ENCODE measurements at regions not wholly inside any gene's neighbourhood (a gene's known extent, or its start where the extent isn't known, plus 50 kb on each side); places are given as distances from the start of the nearest gene placed in this dataset.

DNA sequence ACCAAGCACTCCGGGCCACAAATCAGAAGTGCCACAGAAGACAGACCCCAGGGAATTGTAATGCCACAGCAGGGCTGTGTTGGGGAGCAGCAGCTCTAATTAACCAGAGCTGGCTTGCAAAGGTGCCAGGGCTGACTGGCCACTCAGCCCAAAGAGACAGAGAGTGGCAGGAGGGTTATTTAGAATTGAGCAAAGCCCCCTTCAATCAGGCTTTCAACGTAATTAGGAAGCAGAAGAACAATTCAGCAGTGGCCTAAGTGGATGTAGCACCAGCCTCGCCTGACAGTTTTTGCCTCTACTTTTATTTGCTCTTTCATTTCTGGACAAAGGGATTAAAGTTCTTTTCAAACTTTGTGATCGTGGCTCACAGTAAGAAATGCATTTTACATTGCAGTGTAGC, 278.3 kb upstream of the IRX3 start:
- FAIRE-seq, result no peak

DNA sequence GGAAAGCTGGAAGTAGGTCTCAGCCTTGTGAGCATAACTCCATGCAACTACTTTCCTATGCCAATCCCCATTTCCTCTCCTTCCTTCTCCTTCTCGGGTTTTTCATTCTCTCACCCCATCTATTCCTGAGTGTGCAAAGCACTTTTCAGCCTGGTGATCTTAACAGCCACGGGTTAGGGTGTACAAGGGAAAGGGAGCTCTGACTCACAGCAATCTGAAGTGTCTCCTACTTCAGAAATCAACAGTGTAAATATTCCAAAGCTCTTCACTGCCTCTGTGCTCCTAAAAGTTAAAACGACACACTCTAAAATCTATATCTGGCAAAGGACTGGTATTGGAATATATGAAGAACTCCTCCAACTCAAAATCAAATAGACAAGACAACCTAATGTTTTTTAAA, 268.0 kb upstream of the IRX3 start:
- FAIRE-seq, result no peak

DNA sequence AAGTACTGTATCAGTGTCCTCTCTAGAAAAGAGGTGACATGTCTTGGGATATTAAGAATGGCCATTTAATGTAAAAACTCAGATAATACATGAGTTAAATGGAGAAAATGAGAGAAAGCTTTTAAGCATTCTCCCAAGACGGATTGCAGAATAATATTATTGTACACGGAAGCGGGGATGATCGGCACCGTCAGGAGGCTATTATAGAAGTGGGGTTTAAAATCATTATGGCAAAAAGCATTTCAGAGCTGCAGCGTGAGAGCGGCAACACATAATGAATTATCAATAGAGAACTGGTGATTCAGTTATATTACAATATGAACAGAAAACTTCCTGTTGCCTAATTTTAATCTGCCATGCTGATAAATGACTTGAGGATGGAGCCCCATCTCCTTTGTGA, 261.7 kb upstream of the IRX3 start:
- no peak for FAIRE-seq

DNA sequence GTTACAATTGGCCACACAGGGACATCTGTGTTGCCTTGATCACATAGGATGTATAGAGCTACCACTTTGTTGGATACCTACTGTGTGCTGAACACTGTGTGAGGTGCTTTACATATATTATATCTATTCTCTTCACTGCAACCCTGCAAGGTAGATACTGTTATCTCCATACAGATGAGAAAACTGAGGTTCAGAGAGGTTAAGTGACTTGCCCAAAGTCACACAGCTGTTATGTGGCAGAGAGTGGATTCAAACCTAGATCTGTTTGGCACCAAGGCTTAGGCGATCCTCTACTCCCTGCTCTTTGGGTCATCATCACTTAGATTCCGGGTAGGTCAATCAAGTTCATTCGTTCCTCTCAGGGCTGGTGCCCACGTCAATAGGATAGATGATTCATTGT, 260.5 kb upstream of the IRX3 start:
- FAIRE-seq, result no peak

DNA sequence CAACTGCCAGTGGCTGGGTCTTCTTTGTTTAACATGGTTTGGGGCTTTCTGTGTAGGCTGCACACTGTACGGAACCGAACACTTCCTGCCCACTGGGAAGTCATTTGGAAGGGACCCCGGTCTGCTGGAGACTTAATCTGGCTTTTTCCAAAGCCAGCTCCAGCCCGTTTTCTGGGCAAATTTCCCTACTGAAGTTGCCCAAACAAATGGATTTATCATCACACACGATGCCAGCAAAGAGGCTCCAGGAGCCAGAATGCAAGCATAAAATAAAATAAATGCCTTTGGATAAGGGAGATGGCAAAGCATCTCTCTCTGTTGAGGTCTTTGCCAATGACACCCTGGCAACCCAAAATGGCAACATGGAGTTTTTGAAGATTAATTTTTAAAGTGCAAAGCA, 259.9 kb upstream of the IRX3 start:
- FAIRE-seq, result no peak

DNA sequence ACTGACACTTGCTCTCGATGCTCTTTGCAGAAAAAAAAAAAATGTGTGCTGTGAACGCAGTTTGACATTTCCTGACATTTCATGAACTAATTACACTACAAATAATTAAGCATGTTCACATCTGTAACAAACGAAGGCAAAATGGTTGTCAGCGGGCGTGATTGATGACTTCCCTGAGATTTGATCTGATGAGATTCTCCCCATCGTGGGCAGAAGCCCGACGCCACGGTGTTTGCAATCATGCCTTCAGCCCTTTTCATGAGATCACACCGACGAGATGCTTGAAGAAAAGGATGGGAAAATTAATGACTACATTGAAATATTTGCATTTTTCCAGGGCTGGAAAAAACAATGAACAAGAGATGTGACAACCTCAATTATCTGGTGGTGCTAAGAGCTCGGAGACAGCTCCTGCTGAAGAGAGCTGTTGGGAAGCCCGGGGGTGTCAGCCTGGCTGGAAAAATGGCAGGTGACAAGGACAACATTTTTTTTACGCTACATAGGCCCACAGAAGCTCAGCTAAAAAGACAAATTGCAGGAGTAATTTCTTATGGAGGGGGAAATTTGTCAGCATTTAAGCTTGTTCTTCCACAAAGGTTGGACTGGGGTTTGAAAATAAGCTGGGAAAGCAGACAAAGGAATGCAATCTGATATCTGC, 259.4 kb upstream of the IRX3 start:
- FAIRE-seq, result no peak

DNA sequence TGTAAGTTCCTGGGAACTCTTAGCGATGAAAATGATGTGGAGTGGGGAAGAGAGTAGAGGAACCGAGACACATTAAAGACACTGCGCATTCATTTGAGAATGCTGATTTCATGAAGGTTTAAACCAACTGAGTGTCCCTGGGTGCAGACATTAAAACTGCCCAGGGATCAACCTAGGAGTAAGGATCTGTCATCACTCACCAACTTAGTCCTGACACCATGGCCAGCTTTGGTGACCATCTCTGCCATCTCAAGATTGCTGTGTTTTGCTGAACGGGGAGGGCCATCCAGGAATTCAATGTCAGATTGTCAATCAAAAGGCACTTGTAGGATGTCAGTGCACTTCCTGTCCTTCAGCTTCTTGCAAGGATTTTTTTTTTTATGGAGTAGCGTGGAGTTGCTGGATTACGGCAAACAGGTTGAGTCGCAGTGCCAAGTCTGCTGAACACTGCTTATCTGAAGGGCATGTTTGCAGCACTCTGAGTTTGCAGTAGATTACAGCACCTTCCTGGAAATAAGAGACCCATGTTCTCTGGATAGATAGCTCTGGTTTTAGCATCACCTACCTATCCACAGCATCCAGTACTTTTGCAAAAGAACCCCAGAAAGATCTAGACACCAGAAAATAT, 258.1 kb upstream of the IRX3 start:
- FAIRE-seq, result no peak

DNA sequence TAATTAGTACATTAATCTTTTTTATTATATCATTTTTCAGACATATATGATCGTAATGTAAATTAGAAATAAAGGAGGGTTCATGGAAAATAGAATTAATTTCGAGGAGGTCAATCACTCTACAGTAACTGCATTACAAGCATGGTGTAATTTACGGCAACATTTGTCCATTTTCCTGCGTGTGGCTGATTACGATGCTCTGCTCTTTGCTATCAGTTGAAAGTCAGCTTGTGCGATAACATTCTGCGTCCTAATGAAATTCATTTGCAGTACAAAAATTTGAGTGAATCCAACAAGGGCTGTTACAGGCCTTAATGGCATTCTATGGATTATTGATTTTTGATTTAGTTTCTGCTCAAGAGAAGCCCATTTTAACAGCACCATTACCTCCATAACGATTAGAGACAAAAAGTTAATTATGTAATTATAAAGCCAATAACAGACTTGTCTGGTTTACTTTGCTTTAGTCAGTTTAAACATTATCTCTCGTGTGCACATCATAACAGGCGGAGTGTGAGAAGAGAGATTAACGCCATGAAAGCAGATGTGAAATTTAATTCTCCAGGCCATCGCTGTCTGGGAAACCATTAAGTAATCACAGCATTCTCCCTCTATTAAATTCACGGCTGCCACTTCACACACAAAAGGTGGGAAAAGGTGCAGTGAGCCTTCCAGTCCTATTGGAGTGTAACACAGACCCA, 256.4 kb upstream of the IRX3 start:
- no peak for FAIRE-seq

DNA sequence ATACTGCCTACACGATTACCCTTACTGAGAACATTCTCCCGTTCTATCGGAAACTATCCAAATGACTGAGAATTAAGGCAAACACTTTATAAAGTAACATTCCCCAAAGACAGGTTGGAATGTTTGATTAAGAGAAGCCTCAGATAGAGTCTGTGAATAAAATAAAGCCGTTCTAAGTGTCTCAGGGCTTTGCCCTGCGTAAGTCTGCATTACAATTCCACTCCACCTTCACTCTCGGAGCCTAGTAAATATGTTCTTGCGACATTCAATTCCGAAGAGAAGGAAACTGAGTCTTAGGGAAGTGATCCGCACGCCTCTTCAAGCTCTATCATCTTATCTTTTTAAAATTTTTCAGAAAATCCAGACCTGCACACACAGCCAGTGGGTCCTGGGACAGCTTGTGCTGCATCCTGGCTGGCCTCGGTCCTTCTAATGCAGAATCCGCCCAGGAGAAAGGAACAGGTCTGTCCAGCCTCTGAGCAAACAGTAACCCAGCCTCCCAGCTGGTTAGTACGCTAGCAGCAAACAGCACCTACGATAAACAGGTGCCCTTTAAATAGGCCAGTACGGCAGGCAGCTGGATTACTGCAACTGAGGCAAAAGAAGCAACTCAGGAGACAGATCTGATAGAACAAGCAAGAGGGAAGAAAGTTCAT, 254.1 kb upstream of the IRX3 start:
- no peak for FAIRE-seq

DNA sequence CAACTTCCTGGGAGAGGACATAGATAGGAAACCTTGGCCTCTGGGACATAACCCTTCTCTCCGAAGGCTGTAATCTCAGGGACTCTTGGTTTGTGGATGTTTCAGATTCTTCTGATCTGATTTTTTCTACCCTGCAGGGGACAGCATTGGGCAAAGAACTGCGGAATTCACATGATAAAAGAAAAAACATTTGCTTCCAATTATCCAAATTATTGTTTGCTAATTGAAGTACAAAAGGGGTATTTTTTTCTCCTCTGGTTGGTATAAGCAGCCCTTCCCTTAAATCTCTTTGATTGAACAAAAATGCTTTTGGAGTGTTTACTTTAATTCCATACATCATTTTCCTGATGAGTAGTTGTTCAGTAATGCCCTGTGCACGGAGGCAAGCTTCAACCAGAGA, 251.7 kb upstream of the IRX3 start:
- FAIRE-seq, result no peak

DNA sequence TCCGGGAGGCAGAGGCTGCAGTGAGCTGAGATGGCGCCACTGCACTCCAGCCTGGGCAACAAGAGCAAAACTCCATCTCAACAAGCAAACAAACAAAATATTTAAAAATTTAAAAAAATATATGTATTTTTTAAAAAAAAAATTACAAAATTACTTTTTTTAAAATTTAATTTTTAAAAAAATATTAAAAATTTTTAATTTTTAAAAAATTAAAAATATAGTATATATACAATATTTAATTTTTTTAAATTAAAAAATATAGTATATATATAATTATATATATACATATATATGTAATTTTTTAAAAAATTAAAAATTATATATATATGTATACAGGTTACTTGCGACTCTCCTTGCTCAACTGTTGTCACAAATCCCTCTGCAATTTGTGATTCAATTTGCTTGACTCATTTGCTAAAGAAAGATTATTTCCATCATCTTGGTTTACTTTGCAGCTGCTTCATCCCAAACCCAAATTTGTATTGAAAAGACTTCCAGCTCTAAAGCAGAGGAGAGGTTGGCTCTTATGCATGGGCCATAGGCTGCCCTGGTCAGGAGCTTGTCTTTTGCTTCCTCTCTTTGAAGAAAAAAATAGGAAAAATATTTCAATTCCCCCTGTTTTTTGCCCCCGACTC, 247.4 kb upstream of the IRX3 start:
- FAIRE-seq, result peak; percentile 82

DNA sequence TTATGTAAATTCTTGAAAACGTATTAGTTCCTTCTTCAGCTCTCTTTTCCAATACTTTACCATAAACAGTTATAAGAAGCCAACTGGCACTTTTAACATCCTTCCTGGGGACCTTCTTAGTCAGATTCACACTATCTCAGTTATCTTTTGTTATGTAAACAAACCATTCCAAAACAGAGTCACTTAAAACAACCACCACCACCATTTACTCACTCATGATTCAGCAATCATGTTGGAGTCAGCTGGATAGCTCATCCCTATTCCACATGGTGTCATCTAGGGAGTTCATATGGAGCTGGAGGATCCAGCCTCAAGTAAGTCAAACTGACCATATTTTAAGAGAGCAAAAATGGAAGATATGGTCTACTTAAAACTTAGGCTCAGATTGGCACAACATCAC, 240.3 kb upstream of the IRX3 start:
- FAIRE-seq, result no peak

DNA sequence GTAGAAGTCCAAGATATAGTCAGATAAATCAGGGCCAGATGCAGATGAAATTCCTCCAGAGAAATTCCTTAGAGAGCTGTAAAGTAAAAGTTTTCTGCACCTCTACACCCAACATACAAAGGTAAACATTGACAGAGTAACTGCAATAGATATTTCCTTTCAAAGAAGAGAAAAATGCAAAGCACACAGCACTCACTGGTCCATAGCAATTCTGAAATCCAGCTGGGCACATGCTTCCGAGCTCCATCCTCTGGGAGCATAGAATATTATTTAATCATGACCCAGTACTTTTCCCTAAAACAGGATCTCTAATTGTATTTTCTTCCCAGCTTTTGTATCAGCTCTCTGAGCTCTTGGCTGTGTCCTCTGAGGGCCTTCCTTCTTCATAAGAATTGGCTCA, 239.5 kb upstream of the IRX3 start:
- no peak for FAIRE-seq

DNA sequence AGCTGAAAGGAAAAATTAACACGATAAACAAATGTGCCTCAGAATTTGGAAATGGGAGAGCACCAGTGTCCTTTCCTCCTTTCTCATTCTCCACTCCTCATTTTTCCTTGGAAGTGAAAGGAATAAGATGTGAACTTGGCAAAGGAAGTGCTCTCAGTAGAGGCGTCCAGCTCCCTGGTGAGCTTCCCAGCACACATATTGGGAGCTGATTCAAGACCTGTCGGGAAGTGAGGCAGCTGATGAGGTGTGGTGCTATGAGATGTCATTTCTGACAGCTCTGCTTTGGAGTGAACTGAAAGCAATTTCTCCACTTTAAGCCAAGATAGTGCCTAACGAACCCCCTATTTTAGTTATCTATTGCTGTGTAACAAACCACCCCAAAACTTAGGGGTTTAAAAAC, 238.5 kb upstream of the IRX3 start:
- no peak for FAIRE-seq

DNA sequence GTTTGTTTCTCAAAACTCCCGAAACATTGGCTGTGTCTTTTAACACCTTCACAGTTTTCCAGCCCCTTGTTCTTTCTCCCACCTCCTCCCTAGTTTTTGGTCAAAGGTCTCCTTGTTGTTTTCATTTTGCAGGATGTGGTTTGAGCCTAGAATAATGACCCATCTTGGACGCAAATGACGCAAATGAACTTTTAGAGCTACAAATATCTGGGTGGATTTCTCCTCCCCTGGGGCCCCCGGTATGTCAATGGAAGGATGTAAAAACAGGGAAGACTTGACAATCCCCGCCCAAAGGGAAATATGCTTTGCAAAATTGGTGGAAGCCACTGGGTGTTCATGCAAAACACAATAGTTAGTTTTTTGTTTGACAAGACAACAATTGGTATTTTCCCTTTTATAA, 236.0 kb upstream of the IRX3 start:
- FAIRE-seq, result no peak

DNA sequence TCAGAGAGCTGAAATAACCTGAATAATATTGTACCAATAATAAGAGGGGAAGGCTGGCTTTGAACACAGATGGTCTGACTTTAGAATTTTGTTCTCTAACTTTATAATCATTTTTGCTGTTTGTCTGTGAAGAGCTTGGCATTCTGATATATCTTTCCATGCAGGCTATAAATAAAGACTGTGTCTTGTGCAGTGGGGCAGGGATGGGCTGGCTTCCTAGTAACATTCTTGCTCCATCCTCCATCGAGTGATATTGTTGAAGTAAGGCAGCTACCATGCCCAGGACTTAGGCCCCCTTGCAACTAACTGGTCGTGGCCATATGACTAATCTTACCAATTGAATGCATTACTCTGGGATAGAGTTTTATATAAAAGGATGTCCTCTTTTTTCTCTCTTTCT, 234.7 kb upstream of the IRX3 start:
- FAIRE-seq, result no peak

DNA sequence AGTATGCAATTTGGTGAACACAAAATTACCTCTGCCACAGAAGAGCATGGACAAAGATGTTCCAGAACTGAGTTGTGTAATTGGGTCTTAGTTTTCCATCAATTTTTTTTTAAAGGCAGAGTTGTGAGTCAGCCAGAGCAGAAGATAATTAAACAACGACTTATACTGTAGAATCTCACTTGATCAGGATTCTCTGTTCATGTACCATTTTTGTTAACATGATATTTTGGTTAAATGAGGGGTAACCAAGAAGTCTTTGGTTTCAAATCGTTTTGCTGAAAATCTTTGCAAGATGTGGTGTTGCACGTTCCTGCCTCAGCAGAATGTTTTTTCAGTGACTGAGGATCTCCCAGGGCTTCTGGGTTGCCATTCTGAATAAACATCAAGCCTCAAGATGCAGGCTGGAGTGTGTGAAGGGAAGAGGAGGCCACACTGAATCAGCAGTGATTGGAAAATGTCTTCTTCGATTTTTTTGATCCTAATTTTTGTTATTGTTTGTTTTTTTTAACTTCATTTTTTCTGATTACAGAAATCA, 232.6 kb upstream of the IRX3 start:
- no peak for FAIRE-seq

DNA sequence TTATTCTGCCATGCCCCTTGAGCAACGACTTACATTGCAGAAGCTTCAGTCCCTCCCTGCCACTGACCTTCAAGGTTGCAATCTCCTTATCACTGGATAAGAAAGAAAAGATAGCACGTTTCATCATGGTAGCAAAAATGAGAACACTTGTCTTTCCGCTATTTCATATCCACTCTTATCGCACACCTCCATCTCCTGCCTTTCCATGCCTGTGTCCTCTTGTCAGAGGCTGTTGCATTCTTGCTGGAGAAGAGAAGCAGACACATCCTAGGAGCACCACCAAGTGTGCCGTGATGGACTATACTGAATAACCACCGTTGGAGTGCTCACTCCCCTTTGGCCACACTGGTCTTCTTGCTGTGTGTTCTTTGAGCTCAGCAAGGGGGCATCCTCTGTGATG, 230.6 kb upstream of the IRX3 start:
- no peak for FAIRE-seq

DNA sequence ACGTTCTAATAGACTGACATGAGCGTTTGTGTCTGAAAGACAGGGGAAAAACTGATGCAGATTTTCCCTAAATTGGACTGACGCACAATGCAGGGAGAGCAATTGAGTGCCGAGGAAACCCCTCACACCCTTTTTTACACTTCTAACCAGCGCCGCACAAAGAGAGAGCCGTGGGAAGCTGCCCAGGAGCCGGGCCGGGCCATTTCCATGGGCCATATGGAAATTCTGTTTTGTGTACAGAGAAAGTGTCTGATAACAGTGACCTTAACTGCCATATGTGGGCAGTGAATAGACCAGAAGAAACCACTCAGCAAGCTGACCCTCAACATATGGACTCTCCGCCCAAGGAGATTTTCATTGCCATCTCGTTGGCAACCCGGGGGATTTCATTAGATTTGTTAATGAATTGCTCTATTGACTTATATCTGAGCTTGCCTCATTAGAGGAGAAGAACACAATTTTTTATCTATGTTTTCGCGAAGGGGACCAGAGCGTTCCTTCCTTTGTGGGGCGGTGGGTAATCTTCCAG, 225.9 kb upstream of the IRX3 start:
- FAIRE-seq, result no peak

DNA sequence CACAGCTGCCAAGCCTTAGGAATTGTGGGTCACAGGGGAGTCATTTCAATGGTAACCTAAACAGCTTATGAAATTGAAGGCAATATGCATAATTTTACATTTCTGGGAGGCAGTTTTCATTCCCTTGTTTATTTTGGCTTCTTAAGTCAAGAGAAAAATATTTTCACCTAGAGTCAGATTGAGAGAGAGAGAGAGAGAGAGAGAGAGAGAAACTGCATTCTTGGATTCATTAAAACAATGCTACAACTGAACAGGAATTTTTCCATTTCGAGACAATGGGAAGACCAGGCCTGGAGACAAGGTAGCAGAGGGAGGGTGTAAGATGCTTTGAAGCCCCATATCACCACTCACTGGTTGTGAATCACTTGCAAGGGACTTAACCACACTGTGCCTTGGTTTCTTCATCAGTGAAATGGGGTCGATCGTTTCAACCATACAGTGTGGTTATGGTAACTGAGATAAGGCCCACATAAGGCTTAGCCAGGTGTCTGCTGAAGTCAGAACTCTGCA, 224.7 kb upstream of the IRX3 start:
- FAIRE-seq, result no peak

DNA sequence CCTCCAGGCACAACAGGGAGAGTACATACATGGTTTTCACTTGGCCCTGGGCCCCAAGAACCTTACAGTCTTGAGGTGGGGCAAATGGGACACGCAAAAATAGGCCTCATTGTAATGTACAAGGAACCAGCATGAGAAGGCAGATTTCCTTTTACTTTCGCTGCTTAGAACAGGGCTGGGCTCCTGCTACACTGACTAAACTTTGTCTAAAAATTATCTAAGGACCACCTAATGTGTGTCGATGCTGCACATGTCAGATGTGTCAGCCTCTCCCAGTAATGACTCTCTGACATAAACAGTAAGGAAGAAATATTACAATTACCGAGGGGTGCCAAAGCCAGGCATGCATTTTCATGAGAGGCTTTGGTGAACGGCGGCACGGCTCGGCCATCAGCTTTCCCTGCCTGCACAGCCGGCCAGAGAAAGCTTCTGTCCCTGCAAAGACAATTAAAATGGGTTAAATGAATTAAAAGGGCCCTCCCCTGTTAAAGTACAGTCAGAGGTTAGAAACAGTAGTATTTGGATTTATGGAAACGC, 224.2 kb upstream of the IRX3 start:
- FAIRE-seq, result no peak

DNA sequence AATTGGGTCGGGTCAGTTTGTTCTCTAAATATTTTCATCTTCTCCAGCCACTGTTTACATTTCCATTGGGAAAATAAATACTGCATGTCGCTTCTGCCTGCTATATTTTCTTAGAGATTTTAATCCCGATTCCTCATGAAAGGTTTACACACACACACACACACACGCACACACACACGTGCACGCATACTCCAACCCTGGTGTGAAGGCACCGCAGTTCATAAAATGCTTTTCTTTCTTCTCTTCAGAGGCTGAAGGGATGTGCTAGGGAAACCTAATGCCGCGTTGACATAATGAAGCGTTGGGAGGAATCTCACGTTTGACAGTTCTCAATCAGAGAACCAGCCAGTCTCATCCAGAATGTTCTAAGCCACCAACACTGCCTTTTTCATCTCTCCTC, 222.9 kb upstream of the IRX3 start:
- FAIRE-seq, result no peak
